OCI-LY1 (cell line): ENCODE measurements at regions not wholly inside any gene's neighbourhood (a gene's known extent, or its start where the extent isn't known, plus 50 kb on each side); places are given as distances from the start of the nearest gene placed in this dataset.

ENCODE experiments used
- H2AFZ ChIP-seq: fragments of 200-600 bp; sonication (generic), shearing (Covaris generic); 2 replicates; pipeline ENCODE4 v1.6.0; 2014; ENCODE audit warnings: antibody characterized with exemption, mild to moderate bottlenecking, low read length
- H3F3A ChIP-seq: fragments of 200-600 bp; sonication (generic), shearing (Covaris generic); 2 replicates; pipeline ENCODE4 v1.6.0; 2014; ENCODE audit warnings: mild to moderate bottlenecking, antibody characterized with exemption, low read length, moderate library complexity; ENCODE audit not compliant: insufficient read depth
- H3K27ac ChIP-seq: fragments of 200-600 bp; sonication (generic); 2 replicates; pipeline ENCODE4 v1.5.1; 2014; ENCODE audit warnings: low read length, mixed run types, mild to moderate bottlenecking, low read depth; ENCODE audit not compliant: poor library complexity, severe bottlenecking
- H3K27me3 ChIP-seq: fragments of 200-600 bp; sonication (generic); 2 replicates; pipeline ENCODE4 v1.6.0; 2014; ENCODE audit warnings: antibody characterized with exemption, mild to moderate bottlenecking, low read length, moderate library complexity; ENCODE audit not compliant: insufficient read depth
- H3K36me3 ChIP-seq: fragments of 200-600 bp; sonication (generic); 2 replicates; pipeline ENCODE4 v1.6.1; 2014; ENCODE audit warnings: mild to moderate bottlenecking, antibody characterized with exemption, low read length, moderate library complexity, mixed read lengths; ENCODE audit not compliant: insufficient read depth
- H3K4me1 ChIP-seq: fragments of 200-600 bp; sonication (generic); 2 replicates; pipeline ENCODE4 v1.5.1; 2014; ENCODE audit warnings: mild to moderate bottlenecking, low read length, moderate library complexity; ENCODE audit not compliant: insufficient read depth, severe bottlenecking
- H3K4me2 ChIP-seq: fragments of 200-600 bp; sonication (generic), shearing (Covaris generic); 2 replicates; pipeline ENCODE4 v1.6.1; 2014; ENCODE audit warnings: low read length
- H3K4me3 ChIP-seq: fragments of 200-600 bp; sonication (generic); 2 replicates; pipeline ENCODE4 v1.5.1; 2014; ENCODE audit warnings: low read length, low read depth, mild to moderate bottlenecking, mixed read lengths; ENCODE audit not compliant: poor library complexity, severe bottlenecking
- H3K79me2 ChIP-seq: fragments of 200-600 bp; shearing (Covaris generic); 2 replicates; pipeline ENCODE4 v1.6.1; 2016; ENCODE audit warnings: mixed run types, low read length, mixed read lengths; ENCODE audit not compliant: insufficient read depth
- H3K9ac ChIP-seq: fragments of 200-600 bp; sonication (generic), shearing (Covaris generic); 2 replicates; pipeline ENCODE4 v1.6.1; 2014; ENCODE audit warnings: mild to moderate bottlenecking, low read length, mixed read lengths
- H3K9me2 ChIP-seq: fragments of 200-600 bp; sonication (generic), shearing (Covaris generic); 2 replicates; pipeline ENCODE4 v1.6.1; 2014; ENCODE audit warnings: low read depth, mild to moderate bottlenecking, low read length, mixed read lengths
- H3K9me3 ChIP-seq: fragments of 200-600 bp; shearing (Covaris generic); 2 replicates; pipeline ENCODE4 v1.6.1; 2014; ENCODE audit warnings: low read length, mixed read lengths
- H4K20me1 ChIP-seq: fragments of 200-600 bp; sonication (generic), shearing (Covaris generic); 2 replicates; pipeline ENCODE4 v1.6.0; 2016; ENCODE audit warnings: mild to moderate bottlenecking, low read length; ENCODE audit not compliant: insufficient read depth
- EZH2 ChIP-seq: fragments of 200-600 bp; sonication (generic), shearing (Covaris generic); IDR thresholded peaks from 2 replicates; pipeline ENCODE4 v1.8.0; 2017; ENCODE audit warnings: borderline replicate concordance, mixed run types, mild to moderate bottlenecking, antibody characterized with exemption, low read length, moderate library complexity, mixed read lengths
- TF ChIP-seq, protein P1 (sequence below): fragments of 200-600 bp; sonication (generic), shearing (Covaris generic); IDR thresholded peaks from 2 replicates; pipeline ENCODE4 v1.5.1; 2017; ENCODE audit warnings: mild to moderate bottlenecking, antibody characterized with exemption, low read length, moderate library complexity, mixed read lengths

- Histone ChIP-seq H4K20me1 (no peaks in the 10 kb centered on the region), H3K36me3 (no peaks in the 10 kb centered on the region), H3K9me3 (no peaks in the 10 kb centered on the region), H3K9ac (no peak overlapping the region), H3K4me2 (no peak overlapping the region), H3K27ac (no peak overlapping the region), H3K79me2 (no peaks in the 10 kb centered on the region), H2AFZ (no peak overlapping the region), H3K4me1 (no peaks in the 10 kb centered on the region), H3F3A (no peaks in the 10 kb centered on the region), H3K4me3 (no peak overlapping the region), H3K9me2 (no peaks in the 10 kb centered on the region), H3K27me3 (no peaks in the 10 kb centered on the region)
- TF ChIP-seq EZH2, result no peak
- TF ChIP-seq, protein P1, sequence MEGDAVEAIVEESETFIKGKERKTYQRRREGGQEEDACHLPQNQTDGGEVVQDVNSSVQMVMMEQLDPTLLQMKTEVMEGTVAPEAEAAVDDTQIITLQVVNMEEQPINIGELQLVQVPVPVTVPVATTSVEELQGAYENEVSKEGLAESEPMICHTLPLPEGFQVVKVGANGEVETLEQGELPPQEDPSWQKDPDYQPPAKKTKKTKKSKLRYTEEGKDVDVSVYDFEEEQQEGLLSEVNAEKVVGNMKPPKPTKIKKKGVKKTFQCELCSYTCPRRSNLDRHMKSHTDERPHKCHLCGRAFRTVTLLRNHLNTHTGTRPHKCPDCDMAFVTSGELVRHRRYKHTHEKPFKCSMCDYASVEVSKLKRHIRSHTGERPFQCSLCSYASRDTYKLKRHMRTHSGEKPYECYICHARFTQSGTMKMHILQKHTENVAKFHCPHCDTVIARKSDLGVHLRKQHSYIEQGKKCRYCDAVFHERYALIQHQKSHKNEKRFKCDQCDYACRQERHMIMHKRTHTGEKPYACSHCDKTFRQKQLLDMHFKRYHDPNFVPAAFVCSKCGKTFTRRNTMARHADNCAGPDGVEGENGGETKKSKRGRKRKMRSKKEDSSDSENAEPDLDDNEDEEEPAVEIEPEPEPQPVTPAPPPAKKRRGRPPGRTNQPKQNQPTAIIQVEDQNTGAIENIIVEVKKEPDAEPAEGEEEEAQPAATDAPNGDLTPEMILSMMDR, result no peak
Observed at GRCh38 chr3:72698154-72698917, 149.9 kb downstream of the SHQ1 start.

GRCh38 chr3:72697717-72698116 lies 150.5 kb downstream of the SHQ1 start:
- H3K4me1 ChIP-seq, result no peaks in the 10 kb centered on the region
- no peak overlapping the region for H2AFZ ChIP-seq
- no peaks in the 10 kb centered on the region for H3K9me2 ChIP-seq
- no peaks in the 10 kb centered on the region for H3K36me3 ChIP-seq
- TF ChIP-seq EZH2, result no peak
- TF ChIP-seq, protein P1, result no peak
- no peak overlapping the region for H3K27ac ChIP-seq
- H3K9ac ChIP-seq, result no peak overlapping the region
- H3K4me2 ChIP-seq, result no peak overlapping the region
- H3K79me2 ChIP-seq, result no peaks in the 10 kb centered on the region
- no peaks in the 10 kb centered on the region for H4K20me1 ChIP-seq
- no peaks in the 10 kb centered on the region for H3K27me3 ChIP-seq
- H3F3A ChIP-seq, result no peaks in the 10 kb centered on the region
- H3K9me3 ChIP-seq, result no peaks in the 10 kb centered on the region
- no peak overlapping the region for H3K4me3 ChIP-seq

- H3F3A ChIP-seq, result no peaks in the 10 kb centered on the region
- H3K9me2 ChIP-seq, result no peaks in the 10 kb centered on the region
- no peak overlapping the region for H3K9ac ChIP-seq
- H3K36me3 ChIP-seq, result no peaks in the 10 kb centered on the region
- H3K9me3 ChIP-seq, result no peaks in the 10 kb centered on the region
- H3K4me1 ChIP-seq, result no peaks in the 10 kb centered on the region
- no peaks in the 10 kb centered on the region for H3K79me2 ChIP-seq
- H2AFZ ChIP-seq, result no peak overlapping the region
- H3K4me3 ChIP-seq, result no peak overlapping the region
- H4K20me1 ChIP-seq, result no peaks in the 10 kb centered on the region
- no peak overlapping the region for H3K4me2 ChIP-seq
- H3K27me3 ChIP-seq, result no peaks in the 10 kb centered on the region
- H3K27ac ChIP-seq, result no peak overlapping the region
- no peak for TF ChIP-seq EZH2
- TF ChIP-seq, protein P1, result no peak
Observed at GRCh38 chr3:72696815-72697214, 151.4 kb downstream of the SHQ1 start.
